ENCODE measurements at regions not wholly inside any gene's neighbourhood (a gene's known extent, or its start where the extent isn't known, plus 50 kb on each side); places are given as distances from the start of the nearest gene placed in this dataset.

GRCh38 chr21:35853321-35854239, 206.7 kb downstream of the SETD4 start:
- intact Hi-C loops (cut with micrococcal nuclease; ENCODE audit: unreplicated experiment) = no loop called here
- Histone ChIP-seq H3K9me3 (ENCODE audit: control insufficient read depth, insufficient read depth, low read depth, low read length) (no peaks in the 10 kb centered on the region), H3K27ac (ENCODE audit: low read length) (no peak overlapping the region), H3K27me3 (ENCODE audit: control insufficient read depth, insufficient read depth, low read length) (no peaks in the 10 kb centered on the region), H3K4me3 (ENCODE audit: low read depth in 2 of 2, low read length in 2 of 2) (no peak overlapping the region), H3K4me1 (ENCODE audit: control insufficient read depth, insufficient read depth, low read length) (no peaks in the 10 kb centered on the region), H3K36me3 (ENCODE audit: control insufficient read depth, insufficient read depth, low read length) (no peaks in the 10 kb centered on the region)
- ChIA-PET CTCF (no interaction called here), POLR2A (no interaction called here)
- no peak for DNase-seq (ENCODE audit: low read depth, low spot score)
- no TSS peak for BruUV-seq (replicated peaks)
- no peak for ATAC-seq
- in situ Hi-C loops (cut with HindIII; ENCODE audit: low pct_unique_long_range_greater_than_20kb, low sequenced_read_pairs) = no loop called here
- TF ChIP-seq CTCF (IDR thresholded peaks at IDR 0.05) = no peak
- TF ChIP-seq POLR2AphosphoS5 (IDR thresholded peaks at IDR 0.05; ENCODE audit: low read depth, low read length) = no peak
- no peak for TF ChIP-seq SIN3A (IDR thresholded peaks at IDR 0.05; ENCODE audit: borderline replicate concordance, insufficient read depth, low read depth, low read length)
- no peak for TF ChIP-seq REST (IDR thresholded peaks at IDR 0.05; ENCODE audit: insufficient read depth in 1 of 2, low read depth in 2 of 2, low read length in 1 of 2)
- no peak for TF ChIP-seq TCF7L2 (IDR thresholded peaks at IDR 0.05; ENCODE audit: low read depth, low read length)

GRCh38 chr21:35852820-35853219, 207.5 kb downstream of the SETD4 start:
- no peaks in the 10 kb centered on the region for H3K9me3 ChIP-seq (ENCODE audit: control insufficient read depth, insufficient read depth, low read depth, low read length)
- no peak overlapping the region for H3K4me3 ChIP-seq (ENCODE audit: low read depth in 2 of 2, low read length in 2 of 2)
- no peaks in the 10 kb centered on the region for H3K4me1 ChIP-seq (ENCODE audit: control insufficient read depth, insufficient read depth, low read length)
- ChIA-PET CTCF (no interaction called here), POLR2A (no interaction called here)
- in situ Hi-C loops (cut with HindIII; ENCODE audit: low pct_unique_long_range_greater_than_20kb, low sequenced_read_pairs) = no loop called here
- intact Hi-C loops (cut with micrococcal nuclease; ENCODE audit: unreplicated experiment) = no loop called here
- ATAC-seq = no peak
- H3K27ac ChIP-seq (ENCODE audit: low read length) = no peak overlapping the region
- TF ChIP-seq SIN3A (IDR thresholded peaks at IDR 0.05; ENCODE audit: borderline replicate concordance, insufficient read depth, low read depth, low read length) (no peak), CTCF (IDR thresholded peaks at IDR 0.05) (no peak)
- H3K36me3 ChIP-seq (ENCODE audit: control insufficient read depth, insufficient read depth, low read length) = no peaks in the 10 kb centered on the region
- DNase-seq (ENCODE audit: low read depth, low spot score) = no peak
- no peaks in the 10 kb centered on the region for H3K27me3 ChIP-seq (ENCODE audit: control insufficient read depth, insufficient read depth, low read length)
- no TSS peak for BruUV-seq (replicated peaks)
